Panc1 (cell line): ENCODE measurements at regions not wholly inside any gene's neighbourhood (a gene's known extent, or its start where the extent isn't known, plus 50 kb on each side); places are given as distances from the start of the nearest gene placed in this dataset.

ENCODE experiments used
- TCF7L2 ChIP-seq: IDR thresholded peaks from 2 replicates; pipeline ENCODE4 v1.6.1; 2011; ENCODE audit warnings: mild to moderate bottlenecking, low read depth, low read length, inconsistent platforms
- TF ChIP-seq, protein P1 (sequence below): fragments of 450-650 bp; IDR thresholded peaks from 2 replicates; pipeline ENCODE4 v1.5.1; 2017; ENCODE audit warnings: mild to moderate bottlenecking

DNA sequence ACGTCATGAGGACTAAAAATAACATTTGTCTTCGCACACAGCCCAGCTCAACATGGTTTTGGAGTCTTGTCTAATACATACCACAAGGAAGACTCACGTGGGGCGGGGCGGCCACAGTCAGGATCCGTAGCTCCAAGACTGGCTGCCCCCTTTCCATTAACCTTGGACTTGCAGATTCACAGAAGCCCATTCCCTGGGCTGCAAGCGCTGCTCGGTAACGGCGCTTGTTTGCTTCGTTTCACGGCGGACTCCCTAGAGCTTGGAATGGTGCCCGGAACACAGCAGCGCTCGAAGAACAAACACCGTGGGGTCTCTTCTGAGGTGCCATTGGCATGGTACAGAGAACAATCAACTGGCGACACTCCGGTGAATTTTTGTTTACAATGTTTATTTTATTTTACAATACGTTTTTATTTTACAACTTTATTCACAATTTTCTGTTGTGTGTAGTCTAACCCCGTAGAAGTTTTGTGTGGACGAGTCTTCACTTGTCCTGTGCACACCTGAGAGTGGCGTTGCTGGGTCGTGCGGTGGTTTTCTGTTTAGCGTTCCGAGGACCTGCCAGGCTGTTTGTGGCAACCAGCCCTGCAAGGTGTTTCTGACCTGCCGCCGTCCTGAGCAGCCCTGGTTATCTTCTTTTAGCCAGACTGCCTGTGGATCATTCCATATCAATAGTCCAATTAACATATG, 126.5 kb downstream of the GALR1 start:
- TF ChIP-seq, protein P1, sequence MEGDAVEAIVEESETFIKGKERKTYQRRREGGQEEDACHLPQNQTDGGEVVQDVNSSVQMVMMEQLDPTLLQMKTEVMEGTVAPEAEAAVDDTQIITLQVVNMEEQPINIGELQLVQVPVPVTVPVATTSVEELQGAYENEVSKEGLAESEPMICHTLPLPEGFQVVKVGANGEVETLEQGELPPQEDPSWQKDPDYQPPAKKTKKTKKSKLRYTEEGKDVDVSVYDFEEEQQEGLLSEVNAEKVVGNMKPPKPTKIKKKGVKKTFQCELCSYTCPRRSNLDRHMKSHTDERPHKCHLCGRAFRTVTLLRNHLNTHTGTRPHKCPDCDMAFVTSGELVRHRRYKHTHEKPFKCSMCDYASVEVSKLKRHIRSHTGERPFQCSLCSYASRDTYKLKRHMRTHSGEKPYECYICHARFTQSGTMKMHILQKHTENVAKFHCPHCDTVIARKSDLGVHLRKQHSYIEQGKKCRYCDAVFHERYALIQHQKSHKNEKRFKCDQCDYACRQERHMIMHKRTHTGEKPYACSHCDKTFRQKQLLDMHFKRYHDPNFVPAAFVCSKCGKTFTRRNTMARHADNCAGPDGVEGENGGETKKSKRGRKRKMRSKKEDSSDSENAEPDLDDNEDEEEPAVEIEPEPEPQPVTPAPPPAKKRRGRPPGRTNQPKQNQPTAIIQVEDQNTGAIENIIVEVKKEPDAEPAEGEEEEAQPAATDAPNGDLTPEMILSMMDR, result no peak
- TF ChIP-seq TCF7L2, result no peak
